NCI-H345 treated with DMSO at 0.1 percent for 48 hours (cell line): ENCODE measurements at regions not wholly inside any gene's neighbourhood (a gene's known extent, or its start where the extent isn't known, plus 50 kb on each side); places are given as distances from the start of the nearest gene placed in this dataset.

Source experiments
- DNase-seq: peaks from one replicate; lab custom pipeline; 2025; ENCODE audit not compliant: unreplicated experiment; lab: John Stamatoyannopoulos, UW

DNA sequence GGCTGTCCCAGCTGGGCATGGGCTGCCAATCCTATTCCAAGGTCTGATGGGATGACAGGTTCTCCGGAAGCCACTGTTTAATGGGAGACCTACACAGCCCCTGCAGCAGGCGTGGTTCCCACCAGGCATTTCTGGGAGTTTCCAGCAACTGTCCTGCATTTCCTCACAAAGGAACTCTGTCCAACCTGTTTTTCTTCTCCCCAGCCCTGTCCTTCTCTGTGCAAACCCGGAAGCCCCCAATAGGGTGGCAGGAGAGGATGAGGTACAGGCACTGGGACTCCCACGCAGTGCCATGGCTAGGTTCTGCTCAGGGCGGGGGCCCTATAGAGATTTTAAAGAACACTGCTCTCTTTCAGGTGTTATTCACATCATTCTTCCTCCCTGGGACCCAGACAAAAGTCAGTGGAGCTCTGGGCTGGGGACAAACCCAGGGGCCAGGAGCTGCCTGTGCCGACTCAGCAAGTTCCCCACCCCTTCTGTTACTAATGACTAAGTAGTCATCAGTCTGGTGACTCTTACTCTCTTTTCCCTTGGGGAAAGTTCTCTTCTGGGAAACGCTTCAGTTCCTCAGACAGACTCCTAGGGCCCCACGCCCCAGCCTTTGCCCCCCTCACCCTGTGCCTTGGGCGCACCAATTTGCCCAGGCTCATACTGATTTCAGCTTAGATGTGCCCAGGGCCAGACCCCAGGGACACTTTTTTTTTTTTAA lies 97.7 kb downstream of the CD47 start:
- DNase-seq = no peak

DNA sequence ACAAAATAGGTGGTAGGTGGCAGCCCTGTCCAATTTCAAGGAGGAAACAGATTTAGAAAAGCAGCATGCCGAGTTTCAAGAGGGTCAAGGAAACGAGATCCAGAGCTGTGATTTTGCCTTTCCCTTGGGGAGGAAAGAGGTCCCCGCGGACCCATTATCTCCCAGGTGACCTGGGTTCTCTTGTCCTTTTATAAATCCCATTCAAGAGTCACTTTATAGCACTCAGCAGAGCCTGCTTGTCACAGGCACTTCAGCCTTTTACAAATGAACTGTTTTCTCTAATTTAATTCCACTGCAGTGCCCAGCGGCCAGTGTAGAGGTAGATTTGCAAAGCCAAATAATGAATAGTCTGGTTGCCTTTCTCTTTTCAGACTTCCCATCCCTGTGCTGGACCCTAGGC lies 99.9 kb downstream of the CD47 start:
- no peak for DNase-seq

DNA sequence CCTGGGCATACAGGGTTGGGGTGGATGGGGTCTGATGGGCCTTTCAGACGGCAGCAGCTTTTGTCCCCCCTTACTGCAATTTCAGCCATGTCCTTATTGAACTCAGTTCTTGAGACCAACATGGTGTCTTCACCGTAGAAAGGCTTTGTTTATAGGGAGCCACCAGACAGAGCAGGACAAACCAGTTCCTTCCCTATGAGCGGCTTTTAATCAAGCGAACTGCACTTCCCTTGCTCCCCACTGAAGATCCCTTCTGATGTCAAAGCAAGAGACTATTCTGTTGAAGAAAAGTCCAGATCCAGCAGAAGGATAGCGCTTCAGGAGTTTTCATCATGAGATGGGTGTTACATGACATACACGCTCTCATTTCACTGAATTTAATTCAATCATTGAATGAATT lies 100.4 kb downstream of the CD47 start:
- no peak for DNase-seq

DNA sequence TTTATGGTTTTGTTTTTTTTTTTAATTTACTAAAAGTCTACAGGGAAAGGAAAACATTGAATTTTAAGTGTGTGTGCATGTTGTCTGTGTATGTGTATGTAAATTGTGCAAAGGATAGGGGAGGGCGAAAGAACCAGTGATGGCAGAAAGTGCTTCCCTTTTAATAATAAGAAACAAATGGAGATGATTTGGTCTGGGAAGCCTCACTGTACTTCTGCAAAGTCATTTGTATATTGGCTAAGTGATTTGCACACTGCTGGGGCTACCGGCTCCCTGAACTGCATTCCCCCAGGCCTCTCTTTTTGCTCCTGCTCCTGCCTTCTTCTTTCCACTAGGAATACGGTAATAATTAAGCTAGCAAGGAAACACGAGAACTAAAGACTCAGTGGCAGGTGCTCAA lies 101.2 kb downstream of the CD47 start:
- no peak for DNase-seq

DNA sequence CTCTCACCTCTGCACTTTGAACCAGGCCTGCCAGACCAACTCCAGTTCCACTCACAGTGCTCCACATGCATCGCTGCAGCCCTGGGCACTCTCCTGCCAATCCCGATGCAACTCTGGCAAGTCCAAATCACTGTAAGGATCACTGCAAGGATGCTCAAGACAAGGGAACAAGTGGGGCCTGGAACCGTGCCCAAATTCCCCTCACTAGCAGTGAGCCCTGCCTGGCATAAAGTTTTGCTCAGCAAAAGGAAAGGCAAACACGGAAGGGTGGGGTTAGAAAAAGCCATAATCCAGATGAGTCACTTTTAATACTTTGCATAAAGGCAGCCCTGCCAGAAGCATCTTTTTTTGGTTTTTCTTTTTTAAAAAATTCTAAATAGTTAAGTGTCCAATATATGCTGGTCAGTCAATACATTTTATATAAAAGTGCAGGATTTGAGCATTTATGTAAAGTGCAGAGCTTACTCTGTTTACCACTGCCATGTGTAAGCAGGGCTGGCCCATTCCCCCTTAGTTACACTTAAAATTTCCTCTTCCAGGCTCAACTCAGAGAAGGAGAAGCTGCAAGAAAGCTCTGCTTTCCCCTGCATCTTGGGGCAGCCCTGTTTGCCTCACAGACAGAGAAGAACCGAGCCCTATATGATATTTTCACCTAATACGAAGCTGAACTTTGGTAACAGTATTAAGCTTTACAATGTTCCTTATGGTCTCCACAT lies 102.2 kb downstream of the CD47 start:
- DNase-seq = no peak

DNA sequence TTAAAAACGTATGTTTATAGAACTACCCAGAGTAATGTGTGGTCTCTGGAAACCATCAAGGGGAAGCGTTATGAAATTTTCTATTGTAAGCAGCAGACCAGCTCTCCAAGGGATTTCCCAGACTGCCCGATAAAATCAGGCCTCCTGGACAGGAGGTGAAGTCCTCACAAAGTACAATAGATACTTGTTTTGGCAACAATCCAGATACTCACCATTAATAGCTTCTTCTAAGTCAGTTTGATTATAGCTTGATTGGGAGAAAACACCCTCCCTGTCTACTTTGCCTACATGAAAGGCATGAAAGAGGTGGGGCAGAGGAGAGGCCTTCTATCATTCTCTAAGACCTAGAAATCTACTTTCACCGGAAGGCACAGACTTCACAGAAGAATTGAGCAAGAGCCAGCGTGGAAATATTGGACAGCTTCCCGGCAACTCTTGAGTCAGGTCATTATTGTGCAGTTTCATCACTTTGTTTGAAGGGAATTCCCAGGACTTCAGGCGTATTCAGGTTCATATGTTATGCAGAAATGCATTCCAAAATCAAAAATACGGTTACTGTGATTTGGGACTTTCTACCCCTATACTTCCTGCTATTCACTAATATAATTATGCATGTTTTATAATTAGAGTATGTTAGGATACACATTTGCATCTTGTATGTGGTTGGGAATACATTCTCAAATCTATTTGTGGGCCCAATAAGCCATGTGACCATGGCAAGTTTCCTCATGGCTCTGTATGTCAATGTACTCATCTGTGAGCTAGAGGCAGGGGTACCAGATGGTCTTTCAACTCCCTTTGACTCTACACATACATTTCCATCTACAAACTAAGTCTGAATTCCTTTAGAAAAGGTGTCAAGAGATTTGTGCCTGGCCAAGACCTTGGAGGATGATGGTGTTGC lies 103.5 kb downstream of the CD47 start:
- DNase-seq = no peak

DNA sequence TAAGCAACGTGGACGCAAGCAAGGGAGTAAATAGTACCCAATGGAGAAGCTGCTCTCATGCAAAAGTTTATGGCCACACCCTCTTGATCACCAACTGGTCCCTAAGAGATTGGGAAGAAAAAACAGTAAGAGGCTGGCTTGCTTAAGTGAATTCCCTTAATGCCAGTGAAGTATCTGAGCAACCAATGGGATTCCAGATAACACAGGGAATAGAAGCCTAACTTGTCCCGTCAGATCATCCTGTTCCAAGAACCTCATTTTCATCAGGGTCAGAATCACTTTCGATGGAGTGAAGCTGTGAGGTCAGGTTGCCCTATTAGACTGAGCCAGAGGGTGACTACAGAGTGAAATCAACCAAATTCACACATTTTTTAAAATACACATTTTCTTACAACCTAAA lies 104.3 kb downstream of the CD47 start:
- DNase-seq = no peak

DNA sequence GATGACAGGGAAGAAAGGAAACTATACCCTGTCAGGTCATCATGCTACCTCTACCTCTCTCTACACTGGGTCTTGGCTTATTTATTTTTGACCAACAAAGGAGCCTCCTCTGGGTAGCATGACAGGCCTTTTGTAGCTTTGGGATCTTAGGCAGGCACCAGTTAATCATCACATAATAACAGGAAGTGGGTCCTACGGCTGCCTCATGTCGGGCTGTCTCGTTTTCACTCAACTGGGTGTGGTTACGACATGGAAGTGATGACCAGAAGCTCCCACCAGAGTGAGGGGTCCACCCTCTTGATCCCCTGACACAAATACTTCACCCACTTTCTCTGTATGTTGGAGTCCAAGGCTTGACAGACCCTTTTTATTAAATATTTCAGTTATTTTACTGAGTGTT lies 105.3 kb downstream of the CD47 start:
- no peak for DNase-seq

DNA sequence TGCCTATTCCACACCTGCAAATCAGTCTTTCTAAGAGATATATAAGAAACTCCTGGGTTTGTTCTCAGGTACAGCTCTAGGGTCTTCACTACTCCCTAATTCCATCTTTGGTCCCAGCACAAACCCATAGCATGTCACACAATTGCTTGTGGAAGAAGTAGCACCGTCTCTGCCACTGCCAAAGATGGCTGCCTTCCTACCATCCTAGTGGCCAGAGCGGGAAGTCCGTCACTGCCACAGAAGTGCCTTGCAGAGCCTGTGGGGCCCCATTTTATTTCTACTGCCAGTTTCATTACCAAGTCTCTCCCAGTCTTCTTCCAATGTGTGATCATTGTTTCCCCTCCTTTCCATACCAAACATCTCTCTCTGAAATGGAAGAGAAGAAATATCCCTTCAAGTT lies 107.6 kb downstream of the CD47 start:
- DNase-seq = no peak

DNA sequence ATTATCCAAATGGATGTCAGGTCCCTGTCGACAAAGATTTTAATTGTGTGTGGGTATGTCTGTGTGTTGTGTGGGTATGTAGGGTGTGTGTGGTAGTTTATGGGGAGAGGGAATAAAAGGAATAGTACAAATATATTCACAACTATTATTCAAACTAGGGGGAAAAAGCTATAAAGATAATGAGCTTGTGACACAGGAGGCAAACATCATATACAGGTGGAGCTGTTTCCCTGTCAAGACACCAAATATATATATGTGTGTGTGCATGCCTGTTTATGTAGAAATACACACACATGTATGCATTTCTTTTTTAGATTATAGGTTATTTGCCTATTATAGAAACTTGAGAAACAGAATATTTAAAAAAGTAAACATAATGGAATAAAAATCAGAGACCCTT lies 108.7 kb downstream of the CD47 start:
- no peak for DNase-seq

DNA sequence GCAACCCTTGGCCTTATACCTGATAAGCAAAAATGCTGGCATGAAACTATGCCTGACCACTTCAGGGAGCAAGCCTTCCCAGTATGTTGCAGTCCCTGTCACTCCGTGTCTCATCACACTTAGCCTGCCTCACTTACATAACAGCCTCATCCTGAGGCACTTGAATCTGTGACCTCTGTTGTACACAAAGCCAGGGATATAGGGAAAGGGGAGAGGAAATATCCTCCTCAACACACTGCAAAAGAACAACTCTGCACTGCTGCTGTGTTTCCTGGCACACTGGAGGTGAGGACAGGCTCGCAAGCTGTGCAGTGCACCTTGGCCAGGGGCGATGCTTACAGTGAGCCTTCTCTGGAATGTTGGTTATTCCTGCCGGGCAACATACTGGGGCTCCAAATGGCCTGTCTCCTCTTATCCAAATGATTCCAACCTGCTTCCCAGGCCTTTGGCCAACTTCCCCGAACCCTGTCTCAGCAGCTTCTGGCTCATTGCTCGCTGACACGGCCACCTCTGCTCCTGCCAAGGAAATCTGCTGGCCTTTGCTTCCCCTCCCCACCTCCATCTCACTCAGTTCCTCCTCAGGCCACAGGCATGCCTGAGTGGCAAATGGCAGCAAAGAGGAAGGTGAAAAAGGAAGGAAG lies 109.2 kb downstream of the CD47 start:
- DNase-seq = no peak

DNA sequence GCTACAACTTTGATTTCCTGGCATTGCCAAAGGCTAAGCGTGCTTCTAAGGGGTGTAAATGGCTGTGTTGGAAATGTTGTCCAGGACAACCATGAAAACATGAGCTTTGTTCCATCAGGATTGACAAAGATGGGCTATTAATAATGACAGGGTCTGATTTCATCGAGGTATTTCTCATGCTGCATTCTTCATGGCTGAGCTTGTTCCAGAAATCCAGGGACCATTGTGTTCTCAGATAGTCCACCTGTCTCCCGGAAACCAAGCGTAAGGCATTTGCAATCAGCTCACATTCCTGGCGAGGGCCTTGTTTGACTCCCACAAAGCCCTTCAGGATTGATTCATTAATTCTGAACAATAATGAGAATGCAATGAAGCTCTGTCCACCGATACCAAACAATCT lies 111.3 kb downstream of the CD47 start:
- DNase-seq = no peak

DNA sequence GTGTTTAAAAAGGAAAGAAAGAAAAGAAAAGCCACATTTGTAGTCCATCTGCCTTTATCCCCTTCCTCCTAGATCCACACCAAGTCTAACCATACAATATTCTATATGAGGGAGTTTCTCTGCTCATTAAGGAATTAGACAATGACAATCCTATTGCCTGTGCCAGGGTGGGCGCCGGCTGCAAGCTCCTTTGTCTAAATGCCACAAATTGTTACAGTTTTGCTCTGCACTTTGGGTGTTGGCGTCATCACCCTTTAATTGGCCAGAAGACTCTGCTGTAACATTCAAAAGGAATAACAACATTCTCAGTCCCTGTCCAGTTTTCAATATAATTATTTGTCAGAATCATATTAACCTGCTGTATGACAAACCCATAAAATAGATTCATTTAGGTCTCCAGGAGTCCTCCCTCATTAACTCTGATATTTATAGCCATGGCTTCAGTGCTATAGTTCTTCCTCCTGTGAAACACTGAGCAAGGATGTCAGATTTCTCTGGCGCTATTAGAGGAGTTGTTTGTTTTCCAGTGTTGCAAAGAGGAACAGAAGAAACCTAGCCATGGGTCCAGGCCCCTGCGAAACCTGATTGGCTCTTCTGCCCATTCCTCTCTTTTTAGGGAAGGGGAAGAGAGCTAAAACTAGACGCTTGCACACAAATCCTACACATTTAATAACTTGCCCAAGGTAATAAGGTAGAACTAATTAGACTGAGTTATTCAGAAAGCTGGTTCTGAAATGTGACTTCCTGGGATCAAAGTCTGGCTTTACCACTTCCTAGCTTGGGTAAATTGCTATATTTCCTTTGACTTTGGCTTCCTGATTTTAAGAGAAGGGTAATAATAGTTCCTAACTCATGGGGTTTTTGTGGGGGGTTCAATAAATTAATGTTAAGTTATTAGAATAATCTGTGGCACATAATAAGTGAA lies 112.4 kb downstream of the CD47 start:
- DNase-seq = no peak

DNA sequence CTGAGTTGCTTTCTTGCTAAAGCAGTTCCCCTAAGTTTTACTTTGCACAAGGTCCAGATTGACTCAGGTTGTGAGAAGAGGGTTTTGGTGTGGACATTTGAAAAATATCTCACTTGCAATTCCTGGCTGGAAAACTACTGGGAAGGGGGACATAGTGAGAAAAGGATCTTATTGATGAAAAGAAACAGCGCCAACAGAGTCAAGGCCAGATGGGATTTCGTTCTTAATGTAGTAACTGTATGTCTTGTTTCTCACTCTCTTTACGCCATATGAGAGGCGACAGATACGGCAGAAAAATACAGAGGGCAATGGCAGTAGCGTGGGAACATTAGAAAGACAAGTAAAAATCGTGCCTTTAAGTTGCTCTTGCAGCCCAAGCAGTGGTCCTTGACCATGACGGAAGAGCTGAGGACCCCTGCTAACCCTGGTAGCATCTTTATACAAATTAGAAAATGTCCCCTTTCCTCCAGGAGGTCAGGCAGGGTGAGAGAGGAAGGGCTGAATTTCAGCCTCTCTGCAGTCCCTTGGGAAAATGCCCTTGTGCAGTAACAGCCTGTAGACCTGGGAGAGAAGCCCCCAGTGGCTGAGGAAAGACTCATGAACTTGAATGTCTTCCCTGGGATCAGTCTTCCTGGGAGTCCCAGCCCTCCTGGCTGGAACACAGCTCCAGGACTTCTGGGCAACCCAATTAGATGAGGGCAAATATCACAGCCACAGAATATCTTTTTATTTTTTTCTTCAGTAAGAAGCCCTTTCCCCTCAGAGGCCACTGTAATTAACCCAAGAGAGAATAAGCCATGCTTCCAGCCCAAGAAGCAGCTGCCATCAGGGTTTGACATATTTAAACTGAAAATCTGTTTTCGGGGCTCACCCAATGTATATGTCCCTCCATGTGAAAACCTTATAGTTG lies 113.4 kb downstream of the CD47 start:
- DNase-seq = no peak

DNA sequence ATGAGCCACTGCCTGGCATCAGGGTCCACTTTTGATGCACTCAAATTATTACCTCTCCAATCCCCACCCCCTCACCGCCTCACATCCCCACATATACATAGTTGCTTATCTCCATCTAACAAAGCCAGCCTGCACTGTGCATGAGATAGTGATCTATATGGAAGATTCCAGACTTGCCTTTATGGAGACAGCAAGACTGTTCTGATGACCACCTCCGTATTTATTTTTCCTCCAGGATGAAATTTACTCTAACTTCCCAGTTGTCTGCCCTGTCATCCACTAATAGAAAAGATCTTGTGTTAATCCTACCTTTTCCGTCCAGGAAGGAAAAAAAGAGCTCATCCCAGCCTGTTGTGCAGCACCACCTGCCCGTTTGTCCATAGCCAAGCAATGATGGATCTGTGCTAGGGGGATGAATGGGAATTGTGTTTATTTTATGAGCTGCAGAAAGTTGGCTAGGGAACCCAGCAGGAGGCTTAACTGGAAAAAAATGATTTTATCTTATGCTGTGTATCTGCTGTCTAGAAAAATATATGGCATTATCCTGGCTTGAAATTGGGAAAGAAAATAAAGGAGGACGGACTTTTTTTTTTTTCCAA lies 114.5 kb downstream of the CD47 start:
- no peak for DNase-seq

DNA sequence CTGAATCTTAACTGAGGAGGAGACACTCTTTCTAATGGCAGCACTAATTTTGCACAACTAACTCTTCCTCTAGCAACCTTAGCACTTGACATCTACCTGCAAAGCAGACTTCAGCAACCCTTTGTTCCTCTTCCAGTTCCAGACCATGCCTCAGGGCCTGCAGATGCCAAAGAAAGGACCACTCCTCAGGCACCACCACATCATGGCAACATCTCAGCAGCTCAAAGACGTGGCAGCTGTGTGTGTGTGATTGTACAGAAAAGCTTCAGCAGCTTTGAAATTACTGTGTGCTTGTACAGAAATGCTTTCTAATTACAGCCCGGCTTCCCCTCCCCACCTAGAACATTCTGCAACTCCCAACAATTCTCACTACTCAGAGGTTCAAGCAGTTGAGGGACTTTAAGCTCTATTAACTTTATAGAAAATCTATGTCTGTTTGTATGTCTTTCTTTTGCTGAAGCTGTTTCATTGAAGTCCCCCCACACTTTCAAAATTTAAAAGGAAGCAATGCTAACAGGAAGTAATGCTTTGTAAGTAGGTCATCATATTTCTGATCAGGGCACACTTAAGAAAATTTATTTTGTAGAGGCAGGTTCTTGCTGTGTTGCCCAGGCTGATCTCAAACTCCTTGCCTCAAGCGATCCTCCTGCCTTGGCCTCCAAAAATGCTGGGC lies 115.2 kb downstream of the CD47 start:
- no peak for DNase-seq

DNA sequence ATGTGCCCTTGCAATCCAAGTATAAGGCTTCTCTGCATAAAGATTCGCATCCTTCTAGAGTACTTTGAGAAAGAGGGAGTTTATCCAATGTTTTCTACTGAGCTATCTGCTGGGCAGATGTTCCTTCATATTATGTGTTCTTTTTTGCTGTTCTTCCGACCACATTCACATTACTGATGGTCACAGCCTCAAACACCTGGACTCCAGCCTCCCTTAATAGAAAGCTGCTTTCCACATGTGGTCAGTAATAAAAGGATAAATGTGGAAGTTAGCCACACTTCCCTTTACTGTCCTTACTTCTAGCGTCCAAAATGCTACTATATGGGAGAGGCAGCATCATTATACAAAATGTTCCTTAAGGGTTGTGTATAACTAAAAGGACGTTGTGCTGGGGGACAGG lies 116.9 kb downstream of the CD47 start:
- DNase-seq = no peak

DNA sequence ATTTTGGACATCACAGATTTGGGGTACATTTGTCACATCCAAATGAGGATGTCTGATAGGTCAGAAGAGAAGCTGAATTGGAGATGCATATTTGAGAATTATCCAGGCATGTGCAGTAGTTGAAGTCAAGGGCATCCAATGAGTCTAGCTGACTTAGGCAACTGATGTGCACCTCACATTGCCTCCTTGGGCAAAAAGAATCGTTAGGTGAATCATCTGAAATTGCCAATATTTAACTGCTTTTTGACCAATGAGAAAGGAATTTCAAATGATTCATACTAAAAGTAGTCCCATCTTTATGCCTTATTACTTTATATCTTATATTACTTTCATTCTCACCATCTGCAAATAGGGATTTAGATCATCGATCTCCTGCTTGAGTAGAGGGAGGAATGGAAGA lies 117.7 kb downstream of the CD47 start:
- DNase-seq = no peak
